OCI-LY3 (cell line): ENCODE measurements at regions not wholly inside any gene's neighbourhood (a gene's known extent, or its start where the extent isn't known, plus 50 kb on each side); places are given as distances from the start of the nearest gene placed in this dataset.
"Not testable (repeated sequence)": the region's sequence is repeated elsewhere in the genome, so short reads cannot be mapped to it uniquely, and the experiment has no call there.

Experiments used
- CTCF ChIP-seq: fragments of 200-600, 300-600 bp; sonication (generic); IDR thresholded peaks from 2 replicates; pipeline ENCODE4 v1.5.1; 2014; ENCODE audit warnings: antibody characterized with exemption, low read length, low read depth
- EZH2phosphoT487 ChIP-seq: fragments of 200-600 bp; shearing (Covaris generic); IDR thresholded peaks from 2 replicates; pipeline ENCODE4 v1.6.1; 2018; ENCODE audit warnings: antibody characterized with exemption, mixed run types, low read depth

GRCh38 chr9:110132531-110132930, 75.4 kb downstream of the C9orf152 start:
- TF ChIP-seq CTCF, EZH2phosphoT487: not testable (repeated sequence)
